GM19351 (cell line): ENCODE measurements at regions not wholly inside any gene's neighbourhood (a gene's known extent, or its start where the extent isn't known, plus 50 kb on each side); places are given as distances from the start of the nearest gene placed in this dataset.
A peak's percentile ranks its signal among the peaks of the same experiment; 100 is the strongest.

ENCODE experiments used
- ATAC-seq: cut with Tn5 transposase; IDR thresholded peaks from one replicate; pipeline ENCODE4 v1.9.1; 2021; ENCODE audit warnings: mild to moderate bottlenecking, moderate library complexity; ENCODE audit not compliant: unreplicated experiment

- ATAC-seq: no peak
Observed at GRCh38 chr18:41758534-41758933, 196.5 kb upstream of the PIK3C3 start.

DNA sequence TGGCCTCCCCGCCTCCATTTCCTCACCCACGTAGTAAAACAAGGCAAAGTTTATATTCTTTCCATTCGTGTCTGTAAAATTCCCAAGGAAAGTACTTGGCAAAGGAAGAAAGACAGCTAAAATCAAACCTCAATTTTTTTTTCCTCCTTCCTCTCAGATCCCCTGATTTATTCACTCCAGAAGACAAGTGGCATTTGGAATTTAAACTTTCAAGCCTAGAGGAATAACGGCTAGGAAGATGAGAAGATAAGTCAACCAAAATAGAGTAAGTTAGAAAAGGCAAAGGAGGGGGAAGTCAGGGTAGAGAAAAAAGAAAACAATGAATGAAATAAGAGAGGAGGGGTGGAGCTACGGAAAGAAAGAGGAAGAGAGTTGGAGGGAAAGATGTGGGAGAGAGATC, 198.9 kb upstream of the PIK3C3 start:
- ATAC-seq: no peak

- ATAC-seq: no peak
Observed at GRCh38 chr18:41754332-41754731, 200.7 kb upstream of the PIK3C3 start.

DNA sequence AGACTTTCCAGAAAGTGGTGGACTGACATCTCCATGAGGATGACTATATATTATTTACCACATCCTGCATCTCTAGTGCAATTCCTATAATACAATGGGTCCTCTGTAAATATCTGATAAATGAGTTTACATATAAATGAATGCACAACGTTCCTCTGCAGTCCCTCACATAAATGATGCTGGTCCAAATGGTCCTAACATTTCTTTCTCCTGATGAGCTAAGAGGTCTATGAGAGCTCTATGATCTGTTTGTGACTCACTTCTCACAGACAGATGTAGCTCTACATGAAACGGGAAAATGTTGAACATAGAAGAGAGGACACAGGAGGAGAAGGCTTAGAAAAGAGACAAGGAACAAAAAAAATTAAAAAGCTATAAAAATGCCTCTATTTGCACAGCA, 201.2 kb upstream of the PIK3C3 start:
- ATAC-seq: no peak

DNA sequence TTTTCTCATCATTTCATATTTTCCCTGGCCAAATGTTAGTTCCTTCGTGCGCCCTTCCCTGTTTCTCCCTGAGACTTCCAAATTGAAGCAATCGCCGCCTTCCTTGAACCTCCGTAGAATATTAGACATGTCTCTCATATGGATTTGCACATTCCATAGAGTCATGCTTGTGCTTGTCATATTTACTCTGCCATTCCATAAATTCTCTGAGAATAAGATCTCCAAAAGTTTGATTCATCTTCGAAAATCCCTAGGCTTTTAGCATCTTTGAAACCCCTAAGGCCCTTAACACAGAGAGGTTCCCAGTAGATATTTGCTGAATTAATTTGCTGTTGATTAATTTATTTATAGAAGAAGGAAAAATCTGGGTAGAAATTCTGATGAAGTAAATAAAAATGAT, 202.2 kb upstream of the PIK3C3 start:
- ATAC-seq: no peak

DNA sequence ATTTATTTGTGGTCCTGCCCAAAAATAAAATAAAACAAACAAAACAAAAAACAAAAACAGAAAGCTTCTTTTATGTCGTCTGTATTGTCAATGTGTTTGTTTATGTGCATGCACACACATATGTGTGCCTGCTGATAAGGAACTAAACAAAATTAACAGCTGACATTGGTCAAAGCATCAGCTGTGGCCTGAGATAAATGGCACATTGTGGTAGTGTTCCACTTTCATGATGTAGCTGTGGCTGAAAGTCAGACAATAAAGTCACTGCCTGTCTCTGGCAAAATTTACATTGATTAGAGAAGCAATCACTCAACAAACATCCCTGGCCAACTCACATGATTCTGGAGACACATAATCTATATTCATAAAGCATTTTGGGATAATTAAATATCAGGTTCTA, 203.4 kb upstream of the PIK3C3 start:
- no peak for ATAC-seq

DNA sequence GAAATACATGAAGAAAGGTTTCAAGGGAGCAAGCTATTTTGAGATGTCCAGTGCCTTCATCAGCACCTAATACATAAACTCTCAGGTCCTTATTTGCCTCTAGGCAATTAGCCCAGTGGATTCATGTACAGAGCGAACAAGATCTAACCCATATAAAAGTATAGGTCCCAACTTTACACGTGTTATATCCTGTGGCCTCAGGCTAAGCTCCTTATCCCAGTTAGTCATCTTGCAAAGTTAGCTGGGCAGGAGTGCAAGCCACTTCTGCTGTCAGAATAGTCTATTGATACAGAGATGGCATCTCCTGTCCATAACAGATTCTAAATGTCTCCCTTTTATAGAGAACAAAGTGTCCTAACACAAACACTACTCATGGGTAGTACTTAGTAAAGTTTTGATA, 203.9 kb upstream of the PIK3C3 start:
- no peak for ATAC-seq

DNA sequence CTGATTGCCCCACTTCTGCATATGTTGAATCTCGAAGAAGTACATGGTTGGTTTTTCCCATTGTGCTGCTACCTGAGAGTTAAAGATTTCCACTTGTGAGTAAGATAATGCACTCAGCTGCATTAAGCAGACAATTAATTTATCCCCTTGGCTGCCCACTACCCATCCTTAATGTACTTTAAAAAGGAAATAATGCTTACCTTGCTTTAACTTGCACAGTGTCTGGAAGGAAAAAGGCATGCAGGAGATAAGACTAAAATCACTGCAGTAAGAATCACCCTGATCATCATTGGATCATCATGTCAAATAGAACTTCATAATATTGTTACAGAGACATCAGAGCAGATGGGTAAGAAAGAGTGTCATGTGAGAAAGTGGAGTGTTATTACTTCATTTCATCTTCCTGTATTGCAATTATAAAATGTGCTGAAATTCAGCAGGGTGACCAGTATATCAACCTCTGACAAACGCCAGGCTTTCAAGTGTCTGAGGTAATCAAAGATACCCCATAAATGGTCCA, 207.3 kb upstream of the PIK3C3 start:
- ATAC-seq: no peak

- ATAC-seq: peak; percentile 95
Observed at GRCh38 chr18:41745166-41746049, 209.6 kb upstream of the PIK3C3 start.

GRCh38 chr18:41744421-41745030, 210.5 kb upstream of the PIK3C3 start:
- ATAC-seq: no peak

GRCh38 chr18:41737218-41737617, 217.8 kb upstream of the PIK3C3 start:
- ATAC-seq: no peak

GRCh38 chr18:41734917-41735316, 220.1 kb upstream of the PIK3C3 start:
- no peak for ATAC-seq

- no peak for ATAC-seq
Observed at GRCh38 chr18:41732356-41732755, 222.7 kb upstream of the PIK3C3 start.

GRCh38 chr18:41731884-41732283, 223.2 kb upstream of the PIK3C3 start:
- ATAC-seq: no peak

DNA sequence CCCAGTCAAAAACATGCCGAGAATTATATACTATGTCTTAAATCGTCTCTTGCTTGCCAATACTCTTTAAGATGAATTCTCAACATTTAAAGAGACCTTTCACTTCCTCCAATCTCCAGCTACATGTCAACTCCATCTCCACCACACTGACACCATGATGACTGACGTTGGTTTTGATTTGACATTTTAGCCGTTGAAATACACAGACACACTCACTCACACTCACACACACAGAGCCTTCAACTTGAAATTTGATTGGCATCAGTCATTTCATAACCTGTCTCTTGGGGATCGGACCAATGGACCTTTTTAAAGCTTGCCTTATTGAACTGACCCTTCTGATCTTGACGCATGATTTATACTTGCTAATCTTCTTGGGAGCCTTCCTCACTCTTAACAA, 230.8 kb upstream of the PIK3C3 start:
- ATAC-seq: no peak

DNA sequence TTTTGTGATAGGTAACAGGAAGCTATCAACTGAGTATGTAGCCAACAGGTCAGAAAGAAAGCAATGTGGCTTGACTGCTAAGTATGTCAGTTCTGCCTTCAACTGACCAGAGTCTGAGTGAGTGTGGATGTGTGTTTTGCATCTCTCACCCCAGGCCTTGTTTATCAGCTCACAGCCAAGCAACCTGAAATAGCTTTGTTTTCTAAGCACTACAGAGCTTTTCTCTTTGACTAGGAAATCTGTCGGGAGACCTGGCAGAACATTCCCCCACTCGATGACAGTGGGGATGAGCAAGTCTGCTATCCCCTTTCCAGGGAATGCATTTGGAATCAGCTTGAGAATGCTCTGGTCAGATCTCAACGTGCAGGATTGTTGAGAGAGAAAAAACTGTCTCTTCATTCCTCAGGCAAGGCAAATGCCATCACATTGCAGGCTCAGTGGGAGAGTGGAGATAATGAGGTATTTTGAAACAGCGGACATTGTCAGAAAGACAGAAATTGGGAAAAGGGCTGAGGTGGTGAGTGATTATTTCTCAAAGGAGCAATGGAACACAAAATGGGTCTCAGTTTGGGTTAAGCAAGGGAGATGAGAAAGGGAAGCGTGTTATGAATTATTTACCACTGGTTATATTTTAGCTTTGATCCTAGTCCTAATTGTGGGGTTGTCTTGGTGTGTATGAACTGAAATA, 233.8 kb upstream of the PIK3C3 start:
- ATAC-seq: no peak

- no peak for ATAC-seq
Observed at GRCh38 chr18:41720226-41720625, 234.8 kb upstream of the PIK3C3 start.

- no peak for ATAC-seq
Observed at GRCh38 chr18:41719808-41720207, 235.2 kb upstream of the PIK3C3 start.

DNA sequence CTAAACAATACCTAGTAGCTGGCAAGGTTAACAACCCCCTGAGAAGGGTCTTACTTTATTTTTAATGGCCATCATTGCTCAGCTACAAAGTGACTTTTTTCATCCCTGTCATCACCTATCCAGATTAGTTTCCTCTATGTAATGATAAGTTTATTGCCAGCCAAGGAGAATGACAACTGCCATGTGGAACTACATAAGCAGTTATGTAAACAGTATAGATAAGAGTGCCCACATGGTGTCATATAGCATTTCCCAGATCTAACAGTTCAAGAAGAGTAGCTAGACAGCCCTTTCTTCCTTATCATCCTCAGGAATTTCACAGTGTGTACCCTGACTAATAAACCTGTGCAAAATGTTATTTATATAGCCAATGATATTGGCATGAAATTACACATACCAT, 240.2 kb upstream of the PIK3C3 start:
- ATAC-seq: no peak

DNA sequence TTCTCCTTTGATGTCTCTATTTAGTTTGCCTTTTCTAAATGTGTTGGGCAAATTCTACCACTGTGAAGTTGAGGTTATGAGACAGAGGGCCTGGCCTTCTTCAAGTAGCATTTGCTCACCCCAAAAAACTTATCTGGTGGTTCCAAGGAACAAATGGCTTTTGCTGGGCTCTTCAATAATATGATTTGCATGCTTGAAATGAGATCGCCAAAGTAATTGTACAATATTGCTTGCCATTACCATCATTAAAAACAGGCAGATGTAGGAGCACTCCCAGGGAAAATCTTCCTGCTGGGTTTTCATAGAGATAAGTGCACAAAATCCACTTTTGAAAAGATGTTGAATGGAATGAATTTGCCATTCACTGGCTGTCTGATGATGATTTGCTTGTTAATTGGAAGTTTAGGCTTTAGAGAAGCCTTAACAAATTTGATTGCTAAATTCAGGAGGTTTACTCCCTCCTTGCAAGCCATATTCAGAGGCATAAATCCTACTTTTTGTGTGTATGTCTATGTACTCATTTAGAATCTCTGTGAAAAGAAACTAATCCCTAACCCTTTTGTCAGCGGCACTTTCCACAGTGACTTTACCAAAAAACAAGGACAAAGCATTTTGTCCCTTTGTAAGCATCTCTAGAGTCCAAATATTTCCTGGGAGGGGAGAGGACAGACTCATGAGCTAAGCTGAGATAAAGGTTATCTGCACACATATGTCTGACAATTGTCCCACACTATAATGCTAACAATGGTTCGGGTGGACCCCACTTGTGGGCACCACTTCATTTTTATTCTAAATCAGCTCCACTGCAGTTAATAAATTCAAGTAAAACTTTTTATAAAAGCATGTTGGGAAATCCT, 240.8 kb upstream of the PIK3C3 start:
- ATAC-seq: no peak

- ATAC-seq: no peak
Observed at GRCh38 chr18:41706301-41706700, 248.7 kb upstream of the PIK3C3 start.
